ENCODE measurements at regions not wholly inside any gene's neighbourhood (a gene's known extent, or its start where the extent isn't known, plus 50 kb on each side); places are given as distances from the start of the nearest gene placed in this dataset.

- no peak for TF ChIP-seq ZNF292 (CRISPR knock-in tag; IDR thresholded peaks at IDR 0.05; ENCODE audit: borderline replicate concordance, low read depth)
- no peak for TF ChIP-seq BRD4 (CRISPR knock-in tag; IDR thresholded peaks at IDR 0.05)
- TF ChIP-seq, protein P1, sequence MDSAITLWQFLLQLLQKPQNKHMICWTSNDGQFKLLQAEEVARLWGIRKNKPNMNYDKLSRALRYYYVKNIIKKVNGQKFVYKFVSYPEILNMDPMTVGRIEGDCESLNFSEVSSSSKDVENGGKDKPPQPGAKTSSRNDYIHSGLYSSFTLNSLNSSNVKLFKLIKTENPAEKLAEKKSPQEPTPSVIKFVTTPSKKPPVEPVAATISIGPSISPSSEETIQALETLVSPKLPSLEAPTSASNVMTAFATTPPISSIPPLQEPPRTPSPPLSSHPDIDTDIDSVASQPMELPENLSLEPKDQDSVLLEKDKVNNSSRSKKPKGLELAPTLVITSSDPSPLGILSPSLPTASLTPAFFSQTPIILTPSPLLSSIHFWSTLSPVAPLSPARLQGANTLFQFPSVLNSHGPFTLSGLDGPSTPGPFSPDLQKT (CRISPR knock-in tag; IDR thresholded peaks at IDR 0.05; ENCODE audit: borderline replicate concordance), result no peak
- TF ChIP-seq, protein P2, sequence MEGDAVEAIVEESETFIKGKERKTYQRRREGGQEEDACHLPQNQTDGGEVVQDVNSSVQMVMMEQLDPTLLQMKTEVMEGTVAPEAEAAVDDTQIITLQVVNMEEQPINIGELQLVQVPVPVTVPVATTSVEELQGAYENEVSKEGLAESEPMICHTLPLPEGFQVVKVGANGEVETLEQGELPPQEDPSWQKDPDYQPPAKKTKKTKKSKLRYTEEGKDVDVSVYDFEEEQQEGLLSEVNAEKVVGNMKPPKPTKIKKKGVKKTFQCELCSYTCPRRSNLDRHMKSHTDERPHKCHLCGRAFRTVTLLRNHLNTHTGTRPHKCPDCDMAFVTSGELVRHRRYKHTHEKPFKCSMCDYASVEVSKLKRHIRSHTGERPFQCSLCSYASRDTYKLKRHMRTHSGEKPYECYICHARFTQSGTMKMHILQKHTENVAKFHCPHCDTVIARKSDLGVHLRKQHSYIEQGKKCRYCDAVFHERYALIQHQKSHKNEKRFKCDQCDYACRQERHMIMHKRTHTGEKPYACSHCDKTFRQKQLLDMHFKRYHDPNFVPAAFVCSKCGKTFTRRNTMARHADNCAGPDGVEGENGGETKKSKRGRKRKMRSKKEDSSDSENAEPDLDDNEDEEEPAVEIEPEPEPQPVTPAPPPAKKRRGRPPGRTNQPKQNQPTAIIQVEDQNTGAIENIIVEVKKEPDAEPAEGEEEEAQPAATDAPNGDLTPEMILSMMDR (CRISPR knock-in tag; IDR thresholded peaks at IDR 0.05), result no peak
- TF ChIP-seq HOXA5 (CRISPR knock-in tag; IDR thresholded peaks at IDR 0.05), result no peak
- no peak for TF ChIP-seq ZNF570 (CRISPR knock-in tag; IDR thresholded peaks at IDR 0.05; ENCODE audit: borderline replicate concordance)
- no peak for TF ChIP-seq TFAP4 (IDR thresholded peaks at IDR 0.05; ENCODE audit: borderline replicate concordance, low read depth)
- no peak for TF ChIP-seq KDM4B (CRISPR knock-in tag; IDR thresholded peaks at IDR 0.05)
- TF ChIP-seq ZFP36L1 (CRISPR knock-in tag; IDR thresholded peaks at IDR 0.05), result no peak
- no peak for TF ChIP-seq ZSCAN29 (CRISPR knock-in tag; conservative IDR thresholded peaks at IDR 0.05)
Measured at GRCh38 chr15:95226835-95227234, 995.5 kb downstream of the MCTP2 start.
